Panc1 (cell line): ENCODE measurements at regions not wholly inside any gene's neighbourhood (a gene's known extent, or its start where the extent isn't known, plus 50 kb on each side); places are given as distances from the start of the nearest gene placed in this dataset.

ENCODE experiments used
- ATAC-seq: fragments of 200-7000 bp; cut with Tn5 transposase; 2 replicates; pipeline ENCODE4 v1.9.1; 2020; ENCODE audit warnings: mild to moderate bottlenecking, moderate library complexity
- BruUV-seq: library from RNA; stranded (reverse); fragments of 400-500 nt; replicated peaks from 2 replicates; lab custom pipeline; 2021; lab: Mats Ljungman, UMichigan
- CTCF ChIA-PET: fragments of 300-600 bp; sonication (Branson Sonifier 250); formaldehyde crosslinking; loops from one replicate; lab custom pipeline; 2022; ENCODE audit warnings: antibody characterized with exemption; lab: Charles Lee
- POLR2A ChIA-PET: fragments of 300-600 bp; sonication (Branson Sonifier 250); formaldehyde crosslinking; loops from one replicate; lab custom pipeline; 2022; ENCODE audit warnings: antibody characterized with exemption; lab: Charles Lee
- DNase-seq: peaks from one replicate; pipeline ENCODE4 v3.0.0-alpha.2; 2010; ENCODE audit warnings: low read depth, low spot score
- H3K27ac ChIP-seq: 2 replicates; pipeline ENCODE4 v1.5.1; 2011; ENCODE audit warnings: mild to moderate bottlenecking, low read length, inconsistent platforms
- H3K27me3 ChIP-seq: fragments of 200-500 bp; sonication (Bioruptor generic); 2 replicates; pipeline ENCODE4 v1.6.0; 2014; ENCODE audit warnings: low read length, inconsistent platforms; ENCODE audit not compliant: control insufficient read depth, insufficient read depth
- H3K36me3 ChIP-seq: fragments of 200-500 bp; sonication (Bioruptor generic); 2 replicates; pipeline ENCODE4 v1.5.1; 2014; ENCODE audit warnings: inconsistent platforms, mild to moderate bottlenecking, low read length, moderate library complexity; ENCODE audit not compliant: control insufficient read depth, insufficient read depth
- H3K4me1 ChIP-seq: 2 replicates; pipeline ENCODE4 v1.5.1; 2011; ENCODE audit warnings: inconsistent platforms, mild to moderate bottlenecking, low read length, moderate library complexity; ENCODE audit not compliant: control insufficient read depth, insufficient read depth
- H3K4me3 ChIP-seq, 2 experiments: 2 replicates each; pipeline ENCODE4 v1.5.1; 2011 to 2012; ENCODE audit warnings: low read depth in 2 of 2, low read length in 2 of 2, mild to moderate bottlenecking in 2 of 2, inconsistent platforms in 1 of 2, moderate library complexity in 1 of 2
- H3K9me3 ChIP-seq: fragments of 200-500 bp; sonication (Bioruptor generic); 2 replicates; pipeline ENCODE4 v1.5.1; 2014; ENCODE audit warnings: low read depth, mild to moderate bottlenecking, inconsistent platforms, low read length, moderate library complexity; ENCODE audit not compliant: control insufficient read depth, insufficient read depth
- POLR2AphosphoS5 ChIP-seq: IDR thresholded peaks from 2 replicates; pipeline ENCODE4 v1.6.1; 2012; ENCODE audit warnings: mild to moderate bottlenecking, low read depth, low read length, moderate library complexity
- REST ChIP-seq, 2 experiments: IDR thresholded peaks; 2 replicates each; pipeline ENCODE4 v1.6.1; 2011 to 2012; ENCODE audit warnings: low read depth in 2 of 2, control low read depth in 1 of 2, low read length in 1 of 2, mild to moderate bottlenecking in 1 of 2, moderate library complexity in 1 of 2; ENCODE audit not compliant: insufficient read depth in 1 of 2
- SIN3A ChIP-seq: IDR thresholded peaks from 2 replicates; pipeline ENCODE4 v1.6.1; 2012; ENCODE audit warnings: low read depth, mild to moderate bottlenecking, low read length, moderate library complexity, borderline replicate concordance; ENCODE audit not compliant: insufficient read depth
- TCF7L2 ChIP-seq: IDR thresholded peaks from 2 replicates; pipeline ENCODE4 v1.6.1; 2011; ENCODE audit warnings: mild to moderate bottlenecking, low read depth, low read length, inconsistent platforms
- in situ Hi-C: cut with HindIII; loops from 2 replicates; pipeline ENCODE4 v1.10.0; 2016; ENCODE audit warnings: low sequenced_read_pairs, low pct_unique_long_range_greater_than_20kb
- intact Hi-C: fragments of 100-400 bp; cut with micrococcal nuclease; formaldehyde crosslinking; loops from one replicate; pipeline ENCODE4 v1.10.0; 2022; ENCODE audit not compliant: unreplicated experiment
- TF ChIP-seq, protein P1 (sequence below): fragments of 450-650 bp; IDR thresholded peaks from 2 replicates; pipeline ENCODE4 v1.5.1; 2017; ENCODE audit warnings: mild to moderate bottlenecking

- CTCF ChIA-PET = no interaction called here
- no peak for TF ChIP-seq TCF7L2
These were observed 93.9 kb upstream of the WSCD1 start for GRCh38 chr17:5976251-5976650.

GRCh38 chr17:5978496-5978895 is 91.7 kb upstream of the WSCD1 start:
- DNase-seq (no peak), ATAC-seq (no peak)
- no peaks in the 10 kb centered on the region for H3K4me1 ChIP-seq
- in situ Hi-C loops = no loop called here
- TF ChIP-seq, protein P1, sequence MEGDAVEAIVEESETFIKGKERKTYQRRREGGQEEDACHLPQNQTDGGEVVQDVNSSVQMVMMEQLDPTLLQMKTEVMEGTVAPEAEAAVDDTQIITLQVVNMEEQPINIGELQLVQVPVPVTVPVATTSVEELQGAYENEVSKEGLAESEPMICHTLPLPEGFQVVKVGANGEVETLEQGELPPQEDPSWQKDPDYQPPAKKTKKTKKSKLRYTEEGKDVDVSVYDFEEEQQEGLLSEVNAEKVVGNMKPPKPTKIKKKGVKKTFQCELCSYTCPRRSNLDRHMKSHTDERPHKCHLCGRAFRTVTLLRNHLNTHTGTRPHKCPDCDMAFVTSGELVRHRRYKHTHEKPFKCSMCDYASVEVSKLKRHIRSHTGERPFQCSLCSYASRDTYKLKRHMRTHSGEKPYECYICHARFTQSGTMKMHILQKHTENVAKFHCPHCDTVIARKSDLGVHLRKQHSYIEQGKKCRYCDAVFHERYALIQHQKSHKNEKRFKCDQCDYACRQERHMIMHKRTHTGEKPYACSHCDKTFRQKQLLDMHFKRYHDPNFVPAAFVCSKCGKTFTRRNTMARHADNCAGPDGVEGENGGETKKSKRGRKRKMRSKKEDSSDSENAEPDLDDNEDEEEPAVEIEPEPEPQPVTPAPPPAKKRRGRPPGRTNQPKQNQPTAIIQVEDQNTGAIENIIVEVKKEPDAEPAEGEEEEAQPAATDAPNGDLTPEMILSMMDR = no peak
- TF ChIP-seq TCF7L2 (no peak), REST (IDR thresholded peaks at IDR 0.05; ENCODE audit: insufficient read depth in 1 of 2, low read depth in 2 of 2, low read length in 1 of 2) (no peak), SIN3A (no peak), POLR2AphosphoS5 (no peak)
- no peak overlapping the region for H3K27ac ChIP-seq
- no peaks in the 10 kb centered on the region for H3K36me3 ChIP-seq
- BruUV-seq = no TSS peak
- intact Hi-C loops = no loop called here
- no peaks in the 10 kb centered on the region; the same call in 1 of the 2 replicates for H3K27me3 ChIP-seq
- CTCF ChIA-PET = no interaction called here
- H3K9me3 ChIP-seq = peaks cover 2% of the 10 kb centered on the region; the same call in 1 of the 2 replicates
- POLR2A ChIA-PET = no interaction called here
- H3K4me3 ChIP-seq = no peak overlapping the region

More at GRCh38 chr17:5976251-5976650, 93.9 kb upstream of the WSCD1 start:
- in situ Hi-C loops (no loop called here), intact Hi-C loops (no loop called here)
- Histone ChIP-seq H3K4me3 (no peak overlapping the region), H3K9me3 (peaks cover 6% of the 10 kb centered on the region; the same call in 1 of the 2 replicates), H3K36me3 (no peaks in the 10 kb centered on the region), H3K27ac (no peak overlapping the region), H3K27me3 (no peaks in the 10 kb centered on the region; the same call in 1 of the 2 replicates), H3K4me1 (no peaks in the 10 kb centered on the region)
- BruUV-seq = no TSS peak
- POLR2A ChIA-PET = no interaction called here
- no peak for ATAC-seq
- DNase-seq = no peak

DNA sequence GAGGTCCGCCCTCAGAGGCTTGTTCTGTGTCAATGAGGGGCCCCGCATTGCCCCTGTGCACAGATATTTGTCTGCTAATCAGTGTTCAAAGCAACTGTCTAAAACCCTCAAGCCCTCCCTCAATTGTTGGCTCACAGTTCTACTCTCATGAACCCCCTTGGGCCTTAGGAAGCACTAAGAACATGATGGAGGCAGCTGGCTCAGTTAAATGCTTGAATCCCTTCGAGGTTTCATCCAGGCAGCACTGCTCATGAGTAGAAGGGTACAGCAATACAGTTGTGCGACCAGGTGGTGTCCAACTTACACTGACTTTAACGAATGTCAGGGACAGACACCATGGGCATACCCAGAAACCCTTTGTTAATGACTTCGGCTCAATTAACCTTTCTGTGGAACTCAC is 89.2 kb upstream of the WSCD1 start:
- no peaks in the 10 kb centered on the region; the same call in 1 of the 2 replicates for H3K27me3 ChIP-seq
- POLR2A ChIA-PET = no interaction called here
- TF ChIP-seq REST (IDR thresholded peaks at IDR 0.05; ENCODE audit: insufficient read depth in 1 of 2, low read depth in 2 of 2, low read length in 1 of 2) (no peak), TCF7L2 (no peak), POLR2AphosphoS5 (no peak), SIN3A (no peak)
- TF ChIP-seq, protein P1 = no peak
- H3K9me3 ChIP-seq = no peaks in the 10 kb centered on the region
- H3K4me3 ChIP-seq = no peak overlapping the region
- no peak for DNase-seq
- intact Hi-C loops (no loop called here), in situ Hi-C loops (no loop called here)
- H3K4me1 ChIP-seq = no peaks in the 10 kb centered on the region
- BruUV-seq = no TSS peak
- CTCF ChIA-PET = no interaction called here
- no peak for ATAC-seq
- no peaks in the 10 kb centered on the region for H3K36me3 ChIP-seq
- H3K27ac ChIP-seq = no peak overlapping the region
